CD4-positive, alpha-beta T cell treated with Interleukin-2 at 100 ng/mL for 4 hours (primary cell): ENCODE measurements at regions not wholly inside any gene's neighbourhood (a gene's known extent, or its start where the extent isn't known, plus 50 kb on each side); places are given as distances from the start of the nearest gene placed in this dataset.
A peak's percentile ranks its signal among the peaks of the same experiment; 100 is the strongest.

ENCODE experiments used
- DNase-seq: peaks from one replicate; pipeline ENCODE4 v3.0.0-alpha.2; 2020; ENCODE audit warnings: low spot score

- no peak for DNase-seq
Measured at GRCh38 chr6:26290941-26291340, 74.1 kb upstream of the BTN3A2 start.

GRCh38 chr6:26292709-26293108, 72.3 kb upstream of the BTN3A2 start:
- no peak for DNase-seq

DNA sequence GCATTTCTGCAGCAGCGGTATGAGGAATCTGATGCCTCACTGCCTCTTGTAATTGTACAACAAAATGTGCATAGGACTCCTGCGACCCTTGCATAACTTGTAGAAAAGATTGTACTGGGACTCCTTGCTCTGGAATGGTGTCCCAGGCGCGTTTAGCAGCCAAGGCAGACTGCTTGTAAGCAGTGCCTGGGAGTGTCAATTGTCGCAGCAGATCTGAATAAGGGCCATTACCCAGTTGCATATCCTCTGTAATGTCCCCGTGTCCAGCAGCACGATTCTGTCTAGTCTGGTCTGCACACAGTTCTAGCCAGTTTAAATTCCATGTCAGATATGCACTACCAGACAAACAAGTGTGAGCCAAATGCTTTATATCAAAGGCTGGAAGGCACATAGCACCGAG, 70.7 kb upstream of the BTN3A2 start:
- DNase-seq = no peak

GRCh38 chr6:26295691-26296555, 69.1 kb upstream of the BTN3A2 start:
- no peak for DNase-seq

DNA sequence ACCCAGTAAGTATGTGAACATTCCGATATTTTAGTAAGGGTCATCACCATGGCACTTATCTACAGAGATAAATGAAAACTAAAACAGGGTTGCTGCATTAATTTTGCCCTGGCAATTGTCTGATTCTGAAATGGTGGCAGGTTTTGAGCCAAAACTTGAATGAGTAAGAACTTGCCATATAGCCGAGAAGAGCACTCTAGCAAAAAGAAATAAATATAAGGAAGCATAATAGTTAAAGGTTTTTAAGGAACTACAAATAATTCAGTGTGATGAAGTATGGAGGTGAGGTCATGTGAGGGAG, 68.5 kb upstream of the BTN3A2 start:
- no peak for DNase-seq

DNA sequence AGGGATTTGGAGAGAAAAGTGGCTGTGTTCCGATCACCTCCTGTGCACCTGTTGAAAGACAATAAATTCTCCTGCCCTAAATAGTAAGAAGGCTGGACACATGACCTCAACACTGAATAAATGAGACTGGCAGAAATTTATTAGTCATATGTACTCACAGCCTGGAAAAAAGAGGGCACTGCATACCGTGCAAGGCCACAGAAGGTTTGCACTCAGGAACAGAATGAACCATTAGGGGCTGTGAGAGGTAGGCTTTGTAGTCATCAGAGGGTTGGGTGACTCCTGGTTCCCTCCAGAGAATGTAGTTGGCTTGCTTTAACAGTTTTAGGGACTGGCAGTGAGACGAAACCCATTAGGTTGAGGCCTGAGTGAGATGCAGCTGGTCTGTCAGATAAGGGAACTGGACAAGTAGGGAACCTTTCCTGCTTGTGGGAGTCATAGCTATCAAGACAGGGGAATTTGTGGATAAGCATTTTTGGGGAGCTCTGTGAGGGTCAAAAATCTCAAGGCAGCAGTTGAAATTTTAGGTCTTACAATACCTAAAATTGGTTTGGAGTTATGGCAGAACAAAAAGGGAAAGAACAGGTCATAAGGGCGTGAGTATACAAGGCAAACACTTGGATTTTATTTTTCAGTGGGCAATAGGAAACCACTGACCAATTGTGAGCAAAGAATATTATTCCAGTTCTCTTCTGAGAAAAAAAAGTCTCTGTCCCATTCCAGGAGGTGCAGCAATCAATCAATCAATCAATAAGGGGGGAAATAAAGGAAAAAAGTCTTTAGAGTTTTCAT, 67.9 kb upstream of the BTN3A2 start:
- DNase-seq = no peak

DNA sequence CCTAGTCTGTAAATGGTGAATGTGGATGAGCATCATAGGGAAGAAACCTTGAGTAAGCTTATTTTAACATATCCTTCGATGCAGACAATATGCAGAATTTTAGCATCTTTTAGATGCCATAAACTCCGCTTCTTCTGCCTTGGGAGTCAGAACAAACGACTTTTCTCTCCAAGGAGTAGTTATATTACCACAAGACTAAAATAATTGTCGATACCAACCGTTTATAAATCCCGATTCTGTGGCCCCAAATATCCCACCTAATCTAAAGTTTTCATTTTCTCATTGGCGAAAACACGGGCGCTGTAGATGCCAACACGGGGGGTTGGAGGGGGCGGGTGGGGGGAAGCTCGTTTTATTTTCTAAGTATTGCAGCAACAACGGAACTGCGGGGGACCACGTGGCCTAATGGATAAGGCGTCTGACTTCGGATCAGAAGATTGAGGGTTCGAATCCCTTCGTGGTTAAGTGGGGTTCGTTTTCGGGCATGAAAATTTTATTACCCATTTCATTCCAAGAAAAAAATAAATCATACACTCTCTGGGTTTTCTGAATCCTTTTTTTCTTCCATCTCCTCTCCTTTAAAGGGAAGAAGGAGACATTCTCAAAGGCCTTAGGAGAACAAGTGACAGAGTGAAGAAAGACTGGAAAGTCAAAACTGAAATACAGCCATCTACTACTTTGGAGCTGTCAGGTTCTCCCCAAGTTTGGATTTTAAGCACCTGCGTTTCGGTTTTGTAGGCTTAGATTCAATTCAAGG, 65.5 kb upstream of the BTN3A2 start:
- DNase-seq = no peak

DNA sequence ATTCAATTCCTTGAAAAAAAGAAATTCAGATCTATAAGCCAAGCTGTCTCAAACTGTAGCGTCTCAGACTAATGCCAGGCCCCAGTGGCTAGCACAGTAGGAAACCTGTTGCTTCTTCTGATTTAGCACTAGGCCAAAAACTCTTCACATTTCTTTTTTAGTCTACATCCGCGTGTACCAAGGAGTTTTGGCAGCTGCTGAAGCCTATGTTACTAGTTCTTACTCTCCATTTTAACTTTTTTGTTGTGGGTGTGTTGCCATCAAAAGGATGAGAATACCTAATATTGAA, 65.0 kb upstream of the BTN3A2 start:
- no peak for DNase-seq

- no peak for DNase-seq
Measured at GRCh38 chr6:26300359-26300758, 64.6 kb upstream of the BTN3A2 start.

GRCh38 chr6:26300828-26301227, 64.2 kb upstream of the BTN3A2 start:
- DNase-seq = no peak

- no peak for DNase-seq
Measured at GRCh38 chr6:26301638-26302037, 63.4 kb upstream of the BTN3A2 start.

- DNase-seq = no peak
Measured at GRCh38 chr6:26302941-26303559, 61.9 kb upstream of the BTN3A2 start.

DNA sequence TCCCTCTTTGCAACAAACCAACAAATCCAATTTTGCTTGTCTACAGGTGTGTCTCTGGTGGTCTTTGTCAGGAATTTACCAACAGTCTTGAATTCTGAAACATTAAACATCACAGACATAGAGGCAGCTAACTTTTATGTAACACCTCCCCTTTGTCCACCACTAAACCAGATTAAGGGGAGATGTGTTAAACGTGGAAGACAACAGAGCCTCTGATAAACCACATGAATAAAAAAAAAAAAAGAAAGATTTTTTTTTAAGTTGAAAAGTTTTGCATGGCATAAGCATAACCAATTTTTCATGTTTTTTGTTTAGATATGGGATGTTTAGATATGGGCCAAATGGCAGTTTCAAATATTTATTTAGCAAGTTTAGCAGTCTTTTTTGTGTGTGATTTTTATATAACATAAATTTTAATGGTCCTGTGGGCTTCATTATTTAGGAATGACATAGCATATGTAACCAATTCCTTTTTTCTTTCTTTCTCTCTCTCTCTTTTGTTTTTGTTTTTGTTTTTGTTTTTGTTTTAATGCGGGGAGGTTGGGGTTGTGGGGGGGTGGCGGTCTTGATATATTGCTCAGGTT, 60.7 kb upstream of the BTN3A2 start:
- no peak for DNase-seq

DNA sequence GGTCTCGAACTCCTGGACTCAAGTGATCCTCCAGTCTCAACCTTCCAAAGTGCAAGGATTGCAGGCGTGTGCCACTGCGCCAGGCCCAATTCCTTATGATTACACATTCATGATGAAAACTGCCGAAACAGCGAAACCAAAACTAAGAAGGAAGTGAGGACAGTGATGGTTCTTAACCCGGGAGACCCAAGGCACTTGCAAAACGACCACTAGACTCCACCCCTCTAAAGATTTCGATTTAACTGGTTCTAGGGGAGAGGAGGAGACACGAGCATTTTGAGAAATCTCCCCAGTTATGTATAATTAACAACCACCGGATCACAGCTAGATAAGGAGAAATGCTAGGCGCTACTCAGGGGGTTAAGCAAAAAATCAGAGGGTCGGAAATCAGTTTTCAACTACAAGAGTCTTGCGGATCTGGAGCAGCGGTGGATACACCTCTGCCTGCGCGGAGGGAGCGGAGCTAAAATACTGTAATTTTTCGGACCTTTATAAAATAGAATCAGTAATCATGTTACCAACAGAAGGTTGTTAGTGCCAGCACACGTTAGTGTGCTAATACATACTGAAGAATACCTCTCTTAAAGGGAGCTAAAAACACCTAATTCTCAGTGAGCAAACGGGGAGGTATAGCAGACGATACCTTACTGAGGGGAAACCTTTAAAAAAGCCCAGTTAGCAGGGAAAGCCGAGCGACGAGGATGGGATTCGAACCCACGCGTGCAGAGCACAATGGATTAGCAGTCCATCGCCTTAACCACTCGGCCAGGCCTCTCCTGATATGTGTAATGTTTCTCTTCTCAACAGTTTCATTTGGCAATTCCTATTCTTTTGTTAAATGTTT, 60.0 kb upstream of the BTN3A2 start:
- DNase-seq = peak; percentile 77

DNA sequence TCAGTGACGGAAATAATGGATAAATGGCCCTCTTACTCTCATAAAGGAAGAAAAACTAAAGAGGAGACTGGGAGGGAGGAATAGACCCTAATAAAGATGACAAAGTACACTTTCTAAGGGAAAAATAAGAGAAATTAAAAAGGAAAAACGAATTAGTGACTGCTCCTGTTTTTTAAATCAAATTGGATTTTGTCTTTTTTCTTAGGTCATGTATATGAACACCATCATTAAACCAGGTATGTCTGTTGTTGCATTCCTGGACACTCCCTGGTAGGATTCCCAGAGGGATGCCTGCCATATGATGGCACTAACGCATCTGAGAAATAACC, 59.4 kb upstream of the BTN3A2 start:
- no peak for DNase-seq

DNA sequence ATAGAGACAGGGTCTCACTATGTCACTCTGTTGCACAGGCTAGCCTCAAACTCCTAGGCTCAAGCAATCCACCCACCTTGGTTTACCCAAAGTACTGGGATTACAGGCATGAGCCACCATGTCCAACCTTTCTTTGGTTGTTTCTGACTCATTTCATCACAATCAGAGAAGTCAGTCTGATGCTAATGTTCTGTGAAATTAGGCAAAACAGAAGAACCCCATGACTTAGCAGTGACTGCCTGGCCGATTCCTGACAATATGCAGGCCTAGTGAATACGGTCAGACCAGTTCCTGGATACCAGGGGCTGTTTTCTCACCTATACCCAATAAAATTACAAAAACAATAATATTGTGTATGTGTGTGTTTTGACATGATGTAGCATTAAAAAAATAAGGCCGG, 58.8 kb upstream of the BTN3A2 start:
- DNase-seq = no peak

- no peak for DNase-seq
Measured at GRCh38 chr6:26307850-26308249, 57.1 kb upstream of the BTN3A2 start.

- DNase-seq = peak; percentile 66
Measured at GRCh38 chr6:26309731-26310142, 55.3 kb upstream of the BTN3A2 start.

DNA sequence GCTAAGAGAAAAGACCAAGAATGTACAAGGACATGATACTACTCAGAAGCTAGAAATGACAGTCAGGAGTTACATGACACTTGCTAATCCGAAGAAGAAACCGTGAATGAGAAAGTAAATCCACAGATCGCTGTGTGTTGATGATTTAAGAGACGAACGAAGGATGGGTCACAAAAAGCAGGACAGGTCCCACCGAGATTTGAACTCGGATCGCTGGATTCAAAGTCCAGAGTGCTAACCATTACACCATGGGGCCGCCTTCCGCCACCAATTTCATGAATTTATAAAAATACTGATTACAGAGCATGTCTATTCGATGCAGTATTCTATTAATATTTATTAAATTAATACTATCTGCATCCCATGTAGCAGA, 54.0 kb upstream of the BTN3A2 start:
- DNase-seq = peak; percentile 45

GRCh38 chr6:26311385-26312095, 53.5 kb upstream of the BTN3A2 start:
- peak; percentile 79 for DNase-seq

GRCh38 chr6:26312096-26312463, 52.9 kb upstream of the BTN3A2 start:
- no peak for DNase-seq
